Large intestine (tissue), 3 donors: ENCODE measurements at regions not wholly inside any gene's neighbourhood (a gene's known extent, or its start where the extent isn't known, plus 50 kb on each side); places are given as distances from the start of the nearest gene placed in this dataset.

ENCODE experiments used
- DNase-seq, 2 donors: peaks; one replicate each; pipeline versions ENCODE4 v3.0.0 to v3.0.0-alpha.2; 2013
- H3K27ac ChIP-seq: one replicate; pipeline ENCODE4 v1.5.1; 2013; ENCODE audit warnings: low read length
- H3K27me3 ChIP-seq: 2 replicates; pipeline ENCODE4 v1.6.1; 2013; ENCODE audit warnings: low read length; ENCODE audit not compliant: control insufficient read depth, insufficient read depth
- H3K36me3 ChIP-seq: 2 replicates; pipeline ENCODE4 v1.6.1; 2013; ENCODE audit warnings: low read length; ENCODE audit not compliant: control insufficient read depth, insufficient read depth
- H3K4me1 ChIP-seq: one replicate; pipeline ENCODE4 v1.6.1; 2013; ENCODE audit warnings: low read length; ENCODE audit not compliant: control insufficient read depth, insufficient read depth
- H3K4me3 ChIP-seq: one replicate; pipeline ENCODE4 v1.5.1; 2013; ENCODE audit warnings: low read length
- H3K9me3 ChIP-seq: one replicate; pipeline ENCODE4 v1.6.1; 2013; ENCODE audit warnings: mild to moderate bottlenecking, low read depth, low read length, moderate library complexity; ENCODE audit not compliant: control insufficient read depth
- WGBS: methylation state at CpG from one replicate; pipeline ENCODE4 v1.1.5; 2013; ENCODE audit warnings: low lambda C conversion rate; ENCODE audit not compliant: insufficient coverage; 5-methylcytosine and 5-hydroxymethylcytosine counted together

DNA sequence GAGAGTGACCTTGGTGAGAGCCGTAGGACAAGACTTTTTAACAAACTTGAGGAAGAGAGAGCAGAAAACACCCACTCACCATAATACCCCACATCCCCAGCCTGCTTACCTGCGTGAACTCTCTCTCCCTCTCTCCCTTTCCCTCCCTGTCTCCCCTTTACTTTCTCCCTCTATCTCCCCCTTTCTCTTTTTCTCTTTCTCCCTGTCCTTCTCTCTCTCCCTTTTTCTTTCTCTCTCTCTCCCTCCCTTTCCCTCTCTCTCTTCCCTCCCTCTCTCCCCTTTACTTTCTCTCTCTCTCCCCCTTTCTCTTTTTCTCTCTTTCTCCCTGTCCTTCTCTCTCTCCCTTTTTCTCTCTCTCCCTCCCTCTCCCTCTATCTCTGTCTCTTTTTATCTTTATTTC is 464.0 kb upstream of the AUTS2 start:
- Histone ChIP-seq H3K4me1 (no peaks in the 10 kb centered on the region), H3K27me3 (peaks cover 2% of the 10 kb centered on the region), H3K36me3 (no peaks in the 10 kb centered on the region), H3K27ac (no peak overlapping the region), H3K4me3 (no peak overlapping the region), H3K9me3 (no peaks in the 10 kb centered on the region)
- 77% methylated on average over 1 of the region's 2 CpGs for WGBS
- DNase-seq = no peak

GRCh38 chr7:69147631-69148030 is 450.6 kb upstream of the AUTS2 start:
- no peaks in the 10 kb centered on the region for H3K36me3 ChIP-seq
- no peak overlapping the region for H3K27ac ChIP-seq
- no peaks in the 10 kb centered on the region for H3K9me3 ChIP-seq
- no peak for DNase-seq
- no CpG with 5 or more reads among the region's 2 CpGs for WGBS
- no peaks in the 10 kb centered on the region for H3K4me1 ChIP-seq
- no peaks in the 10 kb centered on the region for H3K27me3 ChIP-seq
- H3K4me3 ChIP-seq = no peak overlapping the region

DNA sequence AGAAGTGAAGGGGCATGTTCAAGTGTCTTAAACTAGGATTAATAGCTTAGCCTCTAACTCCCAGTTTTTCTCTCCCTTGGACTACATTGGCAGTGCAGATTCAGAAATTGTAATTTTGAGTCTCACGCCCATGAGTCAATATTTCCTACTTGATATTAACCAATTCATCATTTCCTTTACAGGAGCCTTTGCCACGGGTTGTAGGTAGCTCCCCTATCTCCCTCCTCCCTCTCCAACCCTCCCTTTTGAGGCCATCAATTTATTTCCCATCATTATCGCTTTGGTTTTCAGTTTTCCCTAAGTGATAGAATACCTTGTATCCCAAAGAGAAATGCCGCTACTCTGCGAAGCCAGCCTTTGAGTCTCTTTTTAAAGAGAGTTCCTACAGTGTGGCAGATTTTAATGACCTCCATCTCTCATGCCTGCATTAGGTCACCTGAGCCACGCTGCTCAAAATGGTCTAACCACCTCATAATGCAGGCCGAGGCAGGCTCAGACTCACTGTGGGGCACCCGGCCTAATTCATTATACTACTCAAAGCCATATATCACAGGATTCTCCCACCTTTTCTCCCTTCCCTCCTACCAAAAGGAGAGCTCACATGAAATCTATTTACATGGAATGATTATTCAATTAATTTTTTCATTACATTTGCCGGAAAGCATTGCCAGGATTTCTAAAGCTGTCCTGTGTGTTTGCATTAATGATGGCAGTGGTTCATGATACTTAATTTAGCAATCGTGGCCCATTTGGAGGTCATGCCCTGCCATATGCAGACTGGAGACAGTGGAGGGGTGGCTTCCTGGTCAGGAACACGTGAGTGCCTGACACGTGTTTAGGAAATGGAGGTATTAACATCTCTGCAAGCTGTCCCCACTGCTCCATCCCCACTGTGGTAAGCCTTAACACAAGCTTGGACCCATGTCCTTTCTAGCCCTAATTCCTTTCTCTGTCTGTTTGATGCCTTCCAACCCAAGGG is 448.2 kb upstream of the AUTS2 start:
- H3K4me1 ChIP-seq = no peaks in the 10 kb centered on the region
- no peaks in the 10 kb centered on the region for H3K36me3 ChIP-seq
- H3K4me3 ChIP-seq = no peak overlapping the region
- 89% methylated on average over 3 of the region's 12 CpGs for WGBS
- H3K27me3 ChIP-seq = no peaks in the 10 kb centered on the region
- H3K27ac ChIP-seq = no peak overlapping the region
- H3K9me3 ChIP-seq = no peaks in the 10 kb centered on the region
- no peak for DNase-seq

- 80% methylated on average over 1 of the region's 1 CpG for WGBS
- Histone ChIP-seq H3K36me3 (no peaks in the 10 kb centered on the region), H3K27ac (no peak overlapping the region)
These were observed 435.9 kb upstream of the AUTS2 start for GRCh38 chr7:69162326-69162725.

DNA sequence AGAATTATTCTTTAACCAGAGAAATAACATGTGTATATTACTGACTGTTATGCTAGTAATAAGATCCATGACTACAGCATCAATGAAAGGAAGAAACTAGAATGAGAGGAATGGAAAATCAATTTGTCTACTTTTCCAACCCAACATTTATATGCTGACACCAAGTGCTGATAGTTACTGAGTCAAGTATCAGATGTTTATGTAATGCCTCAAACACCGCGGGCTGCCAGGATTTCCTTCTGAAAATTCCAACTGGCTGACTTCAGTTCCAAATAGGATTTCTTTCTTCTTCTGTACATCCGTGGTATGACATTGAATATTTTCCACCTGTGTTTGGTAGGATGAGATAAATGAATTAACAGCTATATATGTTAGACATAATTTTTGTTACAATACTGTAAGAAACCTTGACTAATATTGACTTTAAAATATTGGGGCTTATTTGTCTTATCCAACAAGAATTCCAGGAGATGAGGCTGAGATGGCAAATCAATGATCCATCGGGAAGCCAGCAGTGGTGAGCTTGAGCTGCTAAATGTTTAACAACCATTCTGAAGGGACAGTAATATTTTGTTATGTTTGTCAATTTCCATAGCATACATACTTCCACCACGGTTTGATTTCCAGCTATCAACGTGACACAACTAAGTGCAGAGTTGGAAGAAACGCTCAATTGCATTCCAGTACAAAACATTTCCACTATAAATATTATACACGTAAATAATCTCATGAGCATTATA is 435.2 kb upstream of the AUTS2 start:
- DNase-seq = no peak
- Histone ChIP-seq H3K4me3 (no peak overlapping the region), H3K27ac (no peak overlapping the region), H3K4me1 (no peaks in the 10 kb centered on the region), H3K36me3 (no peaks in the 10 kb centered on the region), H3K27me3 (no peaks in the 10 kb centered on the region), H3K9me3 (no peaks in the 10 kb centered on the region)
- 71% methylated on average over 1 of the region's 8 CpGs for WGBS

More at GRCh38 chr7:69162326-69162725, 435.9 kb upstream of the AUTS2 start:
- Histone ChIP-seq H3K27me3 (no peaks in the 10 kb centered on the region), H3K4me1 (no peaks in the 10 kb centered on the region), H3K9me3 (no peaks in the 10 kb centered on the region), H3K4me3 (no peak overlapping the region)
- DNase-seq = no peak

DNA sequence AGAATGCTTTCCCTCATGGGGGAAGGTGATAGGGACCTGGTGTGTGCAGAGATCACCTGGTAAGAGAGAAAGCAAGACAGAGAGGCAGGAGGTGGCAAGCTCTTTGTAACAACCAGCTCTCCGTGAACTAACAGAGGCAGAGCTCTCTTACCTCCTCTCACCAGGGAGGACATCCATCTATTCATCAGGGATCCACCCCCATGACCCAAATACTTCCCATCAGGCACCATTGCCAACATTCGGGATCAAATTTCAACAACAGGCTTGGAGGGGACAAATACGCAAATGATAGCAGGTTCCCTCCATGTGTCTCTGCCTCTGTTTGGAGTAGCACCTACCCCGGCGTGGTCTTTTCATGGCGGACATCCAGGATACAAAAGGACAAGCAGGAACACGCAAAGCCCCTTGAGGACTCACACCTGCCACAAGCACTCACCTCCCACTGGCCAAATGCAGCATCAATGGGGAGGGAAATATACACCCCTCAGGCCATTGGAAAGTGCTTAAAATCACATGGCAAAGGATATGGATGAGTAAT is 431.2 kb upstream of the AUTS2 start:
- no CpG with 5 or more reads among the region's 7 CpGs for WGBS
- no peaks in the 10 kb centered on the region for H3K27me3 ChIP-seq
- no peaks in the 10 kb centered on the region for H3K9me3 ChIP-seq
- no peak overlapping the region for H3K27ac ChIP-seq
- no peaks in the 10 kb centered on the region for H3K4me1 ChIP-seq
- no peak overlapping the region for H3K4me3 ChIP-seq
- no peaks in the 10 kb centered on the region for H3K36me3 ChIP-seq
- no peak for DNase-seq

GRCh38 chr7:69169386-69169785 is 428.9 kb upstream of the AUTS2 start:
- no peak overlapping the region for H3K27ac ChIP-seq
- no peaks in the 10 kb centered on the region for H3K36me3 ChIP-seq
- no CpG with 5 or more reads among the region's 1 CpG for WGBS
- no peaks in the 10 kb centered on the region for H3K9me3 ChIP-seq
- no peak overlapping the region for H3K4me3 ChIP-seq
- DNase-seq = no peak
- H3K27me3 ChIP-seq = no peaks in the 10 kb centered on the region
- H3K4me1 ChIP-seq = no peaks in the 10 kb centered on the region

GRCh38 chr7:69172357-69173077 is 425.8 kb upstream of the AUTS2 start:
- DNase-seq = no peak
- Histone ChIP-seq H3K4me1 (no peaks in the 10 kb centered on the region), H3K4me3 (no peak overlapping the region), H3K27ac (no peak overlapping the region), H3K9me3 (no peaks in the 10 kb centered on the region), H3K27me3 (no peaks in the 10 kb centered on the region), H3K36me3 (no peaks in the 10 kb centered on the region)
- 55% methylated on average over 7 of the region's 10 CpGs for WGBS

DNA sequence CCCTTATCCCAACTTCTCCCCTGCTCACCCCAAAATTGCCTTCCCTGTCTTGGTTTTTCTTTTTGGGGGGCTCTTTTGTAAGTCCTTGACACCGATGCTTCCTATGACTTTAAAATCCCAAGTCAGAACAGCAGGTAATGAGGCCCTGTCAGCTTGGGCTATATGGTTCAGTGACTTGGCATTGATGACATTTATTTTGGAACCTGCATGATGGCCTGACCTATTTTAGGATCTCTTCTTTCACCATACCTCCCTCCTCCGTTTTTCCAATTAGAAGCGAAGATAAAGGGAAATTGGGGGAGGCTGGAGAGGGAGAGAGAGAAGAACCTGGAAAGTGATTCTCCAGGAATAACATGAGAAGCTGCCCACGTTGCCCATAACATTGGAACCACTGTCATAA is 424.9 kb upstream of the AUTS2 start:
- no peaks in the 10 kb centered on the region for H3K27me3 ChIP-seq
- 100% methylated on average over 2 of the region's 4 CpGs for WGBS

GRCh38 chr7:69173846-69174245 is 424.4 kb upstream of the AUTS2 start:
- no peaks in the 10 kb centered on the region for H3K27me3 ChIP-seq
- WGBS = no CpG with 5 or more reads among the region's 1 CpG
- H3K27ac ChIP-seq = no peak overlapping the region
- H3K4me1 ChIP-seq = no peaks in the 10 kb centered on the region
- DNase-seq = no peak
- H3K4me3 ChIP-seq = no peak overlapping the region
- H3K36me3 ChIP-seq = no peaks in the 10 kb centered on the region
- H3K9me3 ChIP-seq = no peaks in the 10 kb centered on the region

More for the DNA sequence above, 424.9 kb upstream of the AUTS2 start:
- no peak for DNase-seq
- Histone ChIP-seq H3K27ac (no peak overlapping the region), H3K9me3 (no peaks in the 10 kb centered on the region), H3K4me3 (no peak overlapping the region), H3K4me1 (no peaks in the 10 kb centered on the region), H3K36me3 (no peaks in the 10 kb centered on the region)
